Lower lobe of right lung (tissue), 2 donors: ENCODE measurements at regions not wholly inside any gene's neighbourhood (a gene's known extent, or its start where the extent isn't known, plus 50 kb on each side); places are given as distances from the start of the nearest gene placed in this dataset.
A peak's percentile ranks its signal among the peaks of the same experiment; 100 is the strongest.

Experiments
- ATAC-seq, 2 donors: fragments of 200-7000 bp; cut with Tn5 transposase; one replicate each; pipeline ENCODE4 v1.9.1; 2020 to 2022; ENCODE audit warnings: mild to moderate bottlenecking in 2 of 2, moderate library complexity in 2 of 2
- DNase-seq: peaks from one replicate; pipeline ENCODE4 v3.0.0-alpha.2; 2020
- H3K27ac ChIP-seq: fragments of 200-600 bp; one replicate; pipeline ENCODE4 v1.8.0; 2022
- H3K27me3 ChIP-seq: fragments of 200-600 bp; one replicate; pipeline ENCODE4 v1.8.0; 2022; ENCODE audit warnings: low read depth
- H3K36me3 ChIP-seq: fragments of 200-600 bp; one replicate; pipeline ENCODE4 v1.8.0; 2022; ENCODE audit warnings: mild to moderate bottlenecking
- H3K4me1 ChIP-seq: fragments of 200-600 bp; one replicate; pipeline ENCODE4 v1.8.0; 2022
- H3K4me3 ChIP-seq: fragments of 200-600 bp; one replicate; pipeline ENCODE4 v1.8.0; 2022; ENCODE audit warnings: mild to moderate bottlenecking
- H3K9me3 ChIP-seq: fragments of 200-600 bp; one replicate; pipeline ENCODE4 v1.8.0; 2022
- intact Hi-C: fragments of 100-400 bp; cut with DNase I; formaldehyde crosslinking; loops from one replicate; pipeline ENCODE4 v1.11.0; 2022
- TF ChIP-seq, protein P1 (sequence below): fragments of 200-600 bp; IDR thresholded peaks from one replicate; pipeline ENCODE4 v1.8.0; 2022; ENCODE audit warnings: antibody characterized with exemption, mild to moderate bottlenecking
- donor health status: DM: no; HTN: yes; CAD: no; lungs with severe emphysema.

DNA sequence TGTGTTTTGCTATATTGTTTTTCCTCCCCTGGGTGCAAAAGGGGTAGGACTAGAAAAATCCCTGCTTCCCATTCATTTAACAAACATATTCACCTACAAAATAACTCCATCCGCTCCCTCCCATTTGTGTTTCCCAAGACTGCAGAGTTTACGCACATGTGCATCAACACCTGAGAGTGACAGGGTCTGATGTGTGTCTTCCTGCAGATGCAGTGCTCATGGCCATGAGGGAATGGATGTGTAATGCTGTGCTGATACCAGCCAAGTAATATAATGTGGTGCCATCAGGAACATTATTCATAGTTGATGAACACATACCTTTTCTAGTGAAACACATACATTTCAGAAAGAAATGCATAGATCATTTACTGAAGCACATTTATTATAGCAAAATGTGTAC is 83.2 kb downstream of the CXXC4 start:
- DNase-seq = no peak
- intact Hi-C loops = no loop called here
- Histone ChIP-seq H3K9me3 (no peaks in the 10 kb centered on the region), H3K27ac (no peak overlapping the region), H3K4me1 (no peaks in the 10 kb centered on the region), H3K36me3 (no peaks in the 10 kb centered on the region), H3K27me3 (no peaks in the 10 kb centered on the region), H3K4me3 (no peak overlapping the region)
- TF ChIP-seq, protein P1, sequence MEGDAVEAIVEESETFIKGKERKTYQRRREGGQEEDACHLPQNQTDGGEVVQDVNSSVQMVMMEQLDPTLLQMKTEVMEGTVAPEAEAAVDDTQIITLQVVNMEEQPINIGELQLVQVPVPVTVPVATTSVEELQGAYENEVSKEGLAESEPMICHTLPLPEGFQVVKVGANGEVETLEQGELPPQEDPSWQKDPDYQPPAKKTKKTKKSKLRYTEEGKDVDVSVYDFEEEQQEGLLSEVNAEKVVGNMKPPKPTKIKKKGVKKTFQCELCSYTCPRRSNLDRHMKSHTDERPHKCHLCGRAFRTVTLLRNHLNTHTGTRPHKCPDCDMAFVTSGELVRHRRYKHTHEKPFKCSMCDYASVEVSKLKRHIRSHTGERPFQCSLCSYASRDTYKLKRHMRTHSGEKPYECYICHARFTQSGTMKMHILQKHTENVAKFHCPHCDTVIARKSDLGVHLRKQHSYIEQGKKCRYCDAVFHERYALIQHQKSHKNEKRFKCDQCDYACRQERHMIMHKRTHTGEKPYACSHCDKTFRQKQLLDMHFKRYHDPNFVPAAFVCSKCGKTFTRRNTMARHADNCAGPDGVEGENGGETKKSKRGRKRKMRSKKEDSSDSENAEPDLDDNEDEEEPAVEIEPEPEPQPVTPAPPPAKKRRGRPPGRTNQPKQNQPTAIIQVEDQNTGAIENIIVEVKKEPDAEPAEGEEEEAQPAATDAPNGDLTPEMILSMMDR = no peak
- no peak for ATAC-seq

DNA sequence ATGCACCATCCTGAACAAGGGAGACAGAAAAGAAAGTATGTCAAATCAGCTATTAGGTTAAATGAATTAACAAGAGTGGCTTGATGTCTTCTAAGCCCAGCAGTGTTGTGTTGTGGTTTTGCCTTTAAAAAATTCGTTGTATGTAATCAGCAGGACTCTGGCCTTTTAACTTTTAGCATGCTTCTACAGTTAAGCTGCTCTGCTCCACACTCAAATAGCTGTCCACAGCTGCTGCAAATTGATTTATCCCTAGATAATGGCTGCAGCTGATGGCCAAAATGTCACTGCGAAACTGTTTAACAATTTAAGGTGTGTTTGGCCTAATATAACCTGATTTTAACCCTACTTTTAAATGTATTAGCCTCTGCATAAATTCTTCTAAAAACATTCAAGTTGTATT is 85.8 kb downstream of the CXXC4 start:
- TF ChIP-seq, protein P1 = no peak
- ATAC-seq = no peak
- H3K4me1 ChIP-seq = no peaks in the 10 kb centered on the region
- no peak overlapping the region for H3K4me3 ChIP-seq
- no peaks in the 10 kb centered on the region for H3K27me3 ChIP-seq
- no peak overlapping the region for H3K27ac ChIP-seq
- DNase-seq = no peak
- intact Hi-C loops = no loop called here
- H3K9me3 ChIP-seq = no peaks in the 10 kb centered on the region
- no peaks in the 10 kb centered on the region for H3K36me3 ChIP-seq

DNA sequence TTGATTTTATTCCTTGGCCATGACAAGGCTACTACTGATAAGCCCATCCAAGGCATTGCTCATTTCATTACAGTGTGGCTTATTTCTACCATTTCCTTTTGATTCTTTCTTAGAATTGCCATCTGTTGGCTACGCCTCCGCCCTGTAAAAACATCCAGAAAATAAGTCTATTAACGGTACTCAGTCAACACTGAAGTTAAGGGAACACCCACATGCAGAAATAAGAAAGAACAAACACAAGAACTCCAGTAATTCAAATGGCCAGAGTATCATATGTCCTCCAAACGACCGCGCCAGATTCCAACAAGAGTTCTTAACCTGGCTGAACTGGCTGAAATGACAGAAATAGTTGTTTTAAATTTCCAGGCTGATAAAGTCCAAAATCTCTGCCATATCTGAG is 90.3 kb downstream of the CXXC4 start:
- TF ChIP-seq, protein P1 = no peak
- no peaks in the 10 kb centered on the region for H3K27me3 ChIP-seq
- no peaks in the 10 kb centered on the region for H3K4me1 ChIP-seq
- no peaks in the 10 kb centered on the region for H3K36me3 ChIP-seq
- DNase-seq (no peak), ATAC-seq (no peak)
- intact Hi-C loops = no loop called here
- no peak overlapping the region for H3K27ac ChIP-seq
- H3K4me3 ChIP-seq = no peak overlapping the region
- peaks cover 6% of the 10 kb centered on the region for H3K9me3 ChIP-seq

DNA sequence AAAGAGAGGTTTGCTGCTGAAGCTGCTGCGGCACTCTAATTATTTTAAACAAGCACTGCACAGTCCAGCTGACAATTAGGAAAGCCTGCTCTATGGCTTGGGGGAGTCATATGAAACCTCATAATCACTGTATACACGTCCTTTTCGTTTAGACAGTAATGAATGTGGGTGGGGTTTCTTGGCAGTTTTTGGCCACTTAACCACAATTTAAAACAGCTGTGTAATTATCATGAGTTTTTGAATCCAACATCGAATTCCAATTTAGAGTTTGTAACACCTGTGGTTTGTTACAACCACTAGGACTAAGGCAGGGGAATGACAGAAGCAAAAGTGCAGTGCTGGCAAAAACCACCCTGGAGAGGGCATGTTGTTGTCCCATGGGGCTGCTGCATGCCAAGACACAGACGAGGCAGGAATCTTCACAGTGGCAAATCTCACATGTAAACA is 99.5 kb downstream of the CXXC4 start:
- H3K4me1 ChIP-seq = no peaks in the 10 kb centered on the region
- H3K27me3 ChIP-seq = no peaks in the 10 kb centered on the region
- no peaks in the 10 kb centered on the region for H3K36me3 ChIP-seq
- H3K27ac ChIP-seq = no peak overlapping the region
- TF ChIP-seq, protein P1 = no peak
- no peaks in the 10 kb centered on the region for H3K9me3 ChIP-seq
- no peak for DNase-seq
- H3K4me3 ChIP-seq = no peak overlapping the region
- ATAC-seq = no peak
- intact Hi-C loops = no loop called here

DNA sequence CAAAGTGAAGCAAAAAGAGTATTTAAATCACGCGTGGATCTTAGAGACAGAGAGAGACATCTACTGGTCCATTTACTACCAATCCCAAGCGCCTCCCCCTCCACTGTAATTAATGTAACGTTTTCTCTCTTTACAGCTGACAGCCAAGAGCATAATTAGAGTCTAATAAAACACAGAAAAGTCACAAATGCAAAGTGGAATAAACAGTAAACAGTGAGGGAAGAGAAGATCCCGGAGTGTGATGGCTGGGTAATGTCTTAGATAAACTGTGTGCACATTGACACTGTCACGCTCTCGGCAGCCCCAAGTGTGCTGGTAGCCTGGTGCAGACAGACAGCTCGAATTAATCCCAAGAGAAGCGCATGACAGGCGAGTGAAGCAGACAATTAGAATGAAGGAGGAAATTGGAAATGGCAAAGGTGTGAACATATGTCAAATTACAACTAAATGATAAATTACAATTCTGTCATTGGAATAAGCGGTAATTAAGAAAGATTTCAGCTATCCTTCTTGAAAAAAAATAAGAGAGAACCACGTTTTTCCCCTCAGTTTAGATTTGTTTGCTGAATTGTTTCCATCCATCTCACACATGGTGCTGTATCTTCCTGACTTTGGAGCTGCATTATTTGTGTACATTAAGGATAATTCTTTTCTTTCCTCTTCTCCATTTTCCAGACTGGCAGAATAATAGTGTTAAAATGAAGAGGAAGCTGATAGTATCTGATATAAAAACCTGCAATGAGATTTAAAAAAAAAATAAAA is 100.1 kb downstream of the CXXC4 start:
- ATAC-seq (no peak), DNase-seq (peak; percentile 26)
- no peak overlapping the region for H3K4me3 ChIP-seq
- no peaks in the 10 kb centered on the region for H3K9me3 ChIP-seq
- H3K36me3 ChIP-seq = no peaks in the 10 kb centered on the region
- intact Hi-C loops = no loop called here
- TF ChIP-seq, protein P1 = no peak
- H3K4me1 ChIP-seq = no peaks in the 10 kb centered on the region
- H3K27ac ChIP-seq = no peak overlapping the region
- H3K27me3 ChIP-seq = no peaks in the 10 kb centered on the region
